IMR-90 (cell line): ENCODE measurements at regions not wholly inside any gene's neighbourhood (a gene's known extent, or its start where the extent isn't known, plus 50 kb on each side); places are given as distances from the start of the nearest gene placed in this dataset.

Experiments used
- ATAC-seq: fragments of 200-7000 bp; cut with Tn5 transposase; 2 replicates; pipeline ENCODE4 v1.9.1; 2020; ENCODE audit warnings: low read depth, mild to moderate bottlenecking, moderate library complexity
- BruUV-seq: library from RNA; stranded (reverse); fragments of 400-500 nt; replicated peaks from 2 replicates; lab custom pipeline; 2021; lab: Mats Ljungman, UMichigan
- CTCF ChIA-PET: fragments of 300-600 bp; formaldehyde crosslinking; extraction: SDS; loops from one replicate; lab custom pipeline; 2021; ENCODE audit warnings: antibody characterized with exemption; lab: Yijun Ruan, JAX
- POLR2A ChIA-PET: fragments of 300-600 bp; sonication (Branson Sonifier 250); formaldehyde crosslinking; loops from one replicate; lab custom pipeline; 2022; ENCODE audit warnings: antibody characterized with exemption; ENCODE audit not compliant: unreplicated experiment; lab: Charles Lee
- DNase-seq: peaks from one replicate; pipeline ENCODE4 v3.0.0; 2013
- H2AFZ ChIP-seq: replicated peaks from 2 replicates; pipeline ENCODE3; 2013; ENCODE audit warnings: low read length, mild to moderate bottlenecking; ENCODE audit not compliant: poor library complexity
- H2AK5ac ChIP-seq: 2 replicates; pipeline ENCODE4 v1.6.1; 2013; ENCODE audit warnings: low read depth, low read length, inconsistent platforms
- H2AK9ac ChIP-seq: replicated peaks from 2 replicates; pipeline ENCODE3; 2013; ENCODE audit warnings: mild to moderate bottlenecking, low read depth, low read length, moderate library complexity; ENCODE audit not compliant: poor library complexity
- H2BK120ac ChIP-seq: 2 replicates; pipeline ENCODE4 v1.6.1; 2013; ENCODE audit warnings: low read depth, low read length, inconsistent platforms
- H2BK15ac ChIP-seq: 3 replicates; pipeline ENCODE4 v1.6.1; 2013; ENCODE audit warnings: low read depth, low read length, inconsistent platforms
- H2BK20ac ChIP-seq: 2 replicates; pipeline ENCODE4 v1.6.1; 2013; ENCODE audit warnings: low read depth, mild to moderate bottlenecking, inconsistent platforms, low read length, moderate library complexity
- H2BK5ac ChIP-seq: 2 replicates; pipeline ENCODE4 v1.6.1; 2013; ENCODE audit warnings: mild to moderate bottlenecking, low read depth, low read length, inconsistent platforms; ENCODE audit not compliant: poor library complexity, severe bottlenecking
- H3K14ac ChIP-seq: replicated peaks from 2 replicates; pipeline ENCODE4 v1.6.1; 2013; ENCODE audit warnings: low read depth, low read length, inconsistent platforms
- H3K18ac ChIP-seq: 2 replicates; pipeline ENCODE4 v1.6.1; 2013; ENCODE audit warnings: low read depth, low read length, control low read depth
- H3K23ac ChIP-seq: 2 replicates; pipeline ENCODE4 v1.6.1; 2013; ENCODE audit warnings: low read depth, low read length, inconsistent platforms
- H3K27ac ChIP-seq: 2 replicates; pipeline ENCODE4 v1.5.1; 2013; ENCODE audit warnings: mild to moderate bottlenecking, control low read depth, low read length; ENCODE audit not compliant: insufficient read depth
- H3K27me3 ChIP-seq: 2 replicates; pipeline ENCODE4 v1.6.1; 2013; ENCODE audit warnings: low read length; ENCODE audit not compliant: control insufficient read depth, insufficient read depth
- H3K36me3 ChIP-seq: 2 replicates; pipeline ENCODE4 v1.6.1; 2013; ENCODE audit warnings: low read length, mixed read lengths; ENCODE audit not compliant: control insufficient read depth, insufficient read depth
- H3K4ac ChIP-seq: 2 replicates; pipeline ENCODE4 v1.6.1; 2013; ENCODE audit warnings: low read depth, low read length, inconsistent platforms
- H3K4me1 ChIP-seq: 2 replicates; pipeline ENCODE4 v1.6.1; 2013; ENCODE audit warnings: low read length, mixed read lengths; ENCODE audit not compliant: control insufficient read depth, insufficient read depth
- H3K4me2 ChIP-seq: 2 replicates; pipeline ENCODE4 v1.6.1; 2013; ENCODE audit warnings: low read depth, mild to moderate bottlenecking, control low read depth, low read length, moderate library complexity
- H3K4me3 ChIP-seq: 2 replicates; pipeline ENCODE4 v1.5.1; 2013; ENCODE audit warnings: low read depth, mild to moderate bottlenecking, control low read depth, low read length, moderate library complexity; ENCODE audit not compliant: insufficient read depth
- H3K56ac ChIP-seq: 2 replicates; pipeline ENCODE4 v1.6.1; 2013; ENCODE audit warnings: low read length, inconsistent platforms; ENCODE audit not compliant: insufficient read depth; ENCODE audit errors: extremely low read depth
- H3K79me1 ChIP-seq, 2 experiments: 2 replicates each; pipeline ENCODE4 v1.6.1; 2013; ENCODE audit warnings: low read length in 2 of 2, inconsistent platforms in 1 of 2, low read depth in 1 of 2
- H3K9ac ChIP-seq: 2 replicates; pipeline ENCODE4 v1.6.1; 2013; ENCODE audit warnings: low read depth, low read length, control low read depth
- H3K9me1 ChIP-seq: 2 replicates; pipeline ENCODE4 v1.6.1; 2013; ENCODE audit warnings: low read length, inconsistent platforms; ENCODE audit not compliant: insufficient read depth
- H3K9me3 ChIP-seq: 2 replicates; pipeline ENCODE4 v1.6.1; 2013; ENCODE audit warnings: low read length; ENCODE audit not compliant: control insufficient read depth, insufficient read depth
- H4K20me1 ChIP-seq: 2 replicates; pipeline ENCODE4 v1.6.1; 2013; ENCODE audit warnings: low read length, inconsistent platforms; ENCODE audit not compliant: insufficient read depth
- H4K5ac ChIP-seq: 2 replicates; pipeline ENCODE4 v1.6.1; 2013; ENCODE audit warnings: mild to moderate bottlenecking, low read depth, low read length, control low read depth
- H4K8ac ChIP-seq, 2 experiments: 2 replicates each; pipeline ENCODE4 v1.6.1; 2013; ENCODE audit warnings: low read depth in 2 of 2, low read length in 2 of 2, control low read depth in 1 of 2, inconsistent platforms in 1 of 2
- H4K91ac ChIP-seq: 2 replicates; pipeline ENCODE4 v1.6.1; 2013; ENCODE audit warnings: low read depth, low read length, inconsistent platforms; ENCODE audit not compliant: insufficient read depth
- CEBPB ChIP-seq: IDR thresholded peaks from 2 replicates; pipeline ENCODE4 v1.6.1; 2012; ENCODE audit warnings: low read depth, low read length, improper control_type of control experiment
- FOS ChIP-seq: fragments of 150-350 bp; IDR thresholded peaks from 2 replicates; pipeline ENCODE4 v1.6.1; 2016; ENCODE audit warnings: low read depth, low read length
- MAFK ChIP-seq: IDR thresholded peaks from 2 replicates; pipeline ENCODE4 v1.6.1; 2012; ENCODE audit warnings: low read depth, low read length, improper control_type of control experiment
- MAZ ChIP-seq: IDR thresholded peaks from 2 replicates; pipeline ENCODE4 v1.6.1; 2012; ENCODE audit warnings: low read depth, mild to moderate bottlenecking, low read length, improper control_type of control experiment, moderate library complexity, borderline replicate concordance
- MXI1 ChIP-seq: IDR thresholded peaks from 2 replicates; pipeline ENCODE4 v1.6.1; 2012; ENCODE audit warnings: low read depth, mild to moderate bottlenecking, low read length, moderate library complexity, borderline replicate concordance
- NFE2L2 ChIP-seq: fragments of 150-350 bp; IDR thresholded peaks from 2 replicates; pipeline ENCODE4 v1.6.1; 2016; ENCODE audit warnings: low read depth, mild to moderate bottlenecking, low read length
- POLR2A ChIP-seq: IDR thresholded peaks from 2 replicates; pipeline ENCODE4 v1.6.1; 2012; ENCODE audit warnings: mild to moderate bottlenecking, low read depth, low read length
- RAD21 ChIP-seq: IDR thresholded peaks from 2 replicates; pipeline ENCODE4 v1.6.1; 2012; ENCODE audit warnings: low read length, improper control_type of control experiment
- RCOR1 ChIP-seq: IDR thresholded peaks from 2 replicates; pipeline ENCODE4 v1.6.1; 2012; ENCODE audit warnings: mild to moderate bottlenecking, low read length, improper control_type of control experiment; ENCODE audit not compliant: insufficient replicate concordance
- RFX5 ChIP-seq: IDR thresholded peaks from 2 replicates; pipeline ENCODE4 v1.8.0; 2012; ENCODE audit warnings: low read depth, mild to moderate bottlenecking, low read length, moderate library complexity
- SMC3 ChIP-seq: fragments of 150-350 bp; IDR thresholded peaks from 2 replicates; pipeline ENCODE4 v1.6.1; 2016; ENCODE audit warnings: low read depth, mild to moderate bottlenecking, antibody characterized with exemption, low read length, moderate library complexity
- WGBS, 2 experiments: methylation state at CpG; one replicate each; pipeline versions ENCODE4 v1.1.5 to v1.1.7; 2013; ENCODE audit warnings: missing lambda C conversion rate in 2 of 2; ENCODE audit not compliant: insufficient read length in 1 of 2; ENCODE audit errors: extremely low coverage in 2 of 2; 5-methylcytosine and 5-hydroxymethylcytosine counted together
- dilution Hi-C: fragments of 300-500 bp; cut with HindIII; formaldehyde crosslinking; loops from one replicate; pipeline ENCODE4 v1.14.3; 2018; ENCODE audit warnings: low sequenced_read_pairs; ENCODE audit not compliant: unreplicated experiment
- in situ Hi-C: fragments of 300-500 bp; cut with MboI; formaldehyde crosslinking; loops from 3 replicates; pipeline ENCODE4 v1.14.3; 2019; ENCODE audit warnings: low sequenced_read_pairs, inconsistent platforms, mixed read lengths
- intact Hi-C: fragments of 100-400 bp; cut with micrococcal nuclease; formaldehyde crosslinking; loops from 2 replicates; pipeline ENCODE4 v1.10.0; 2022
- TF ChIP-seq, protein P1 (sequence below): fragments of 150-350 bp; IDR thresholded peaks from 2 replicates; pipeline ENCODE4 v1.6.1; 2017; ENCODE audit warnings: mild to moderate bottlenecking, antibody characterized with exemption, low read length, low read depth
- TF ChIP-seq, protein P2 (sequence below): conservative IDR thresholded peaks from 2 replicates; pipeline ENCODE4 v1.5.1; 2012; ENCODE audit warnings: mild to moderate bottlenecking, low read depth, low read length, improper control_type of control experiment

DNA sequence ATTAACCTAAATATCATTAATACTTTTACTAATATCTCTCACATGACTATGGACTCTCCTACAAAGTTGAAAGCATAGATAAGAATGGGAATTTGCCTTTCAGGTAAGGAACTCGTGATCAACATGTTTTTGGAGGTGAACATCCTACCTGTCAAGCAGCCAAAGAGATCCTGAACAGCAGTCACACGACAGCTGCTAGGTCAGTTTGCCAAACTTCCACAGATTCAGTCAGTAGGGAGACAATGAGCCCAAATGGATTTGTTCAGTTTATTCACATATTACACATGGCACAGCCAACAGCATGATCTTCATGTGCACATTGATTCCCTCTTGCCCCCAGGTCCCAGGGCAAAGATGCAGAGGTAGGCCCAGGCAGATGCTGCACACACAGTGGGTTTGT, 86.1 kb upstream of the LOC128125822 start:
- Histone ChIP-seq H3K9me3 (no peaks in the 10 kb centered on the region), H3K27ac (no peak overlapping the region), H2BK15ac (no peak overlapping the region), H2AFZ (no peak overlapping the region), H3K36me3 (no peaks in the 10 kb centered on the region), H2AK5ac (no peak overlapping the region), H3K4me1 (no peaks in the 10 kb centered on the region), H2BK120ac (no peak overlapping the region), H4K5ac (no peak overlapping the region), H3K4me3 (no peak overlapping the region), H3K14ac (no peak overlapping the region), H3K4ac (no peak overlapping the region), H4K20me1 (no peaks in the 10 kb centered on the region), H2BK20ac (no peak overlapping the region), H4K8ac (no peak overlapping the region), H4K91ac (no peak overlapping the region), H3K27me3 (peaks cover 2% of the 10 kb centered on the region; the same call in 1 of the 2 replicates), H3K9me1 (no peaks in the 10 kb centered on the region), H3K9ac (no peak overlapping the region), H3K23ac (no peak overlapping the region), H2AK9ac (no peak overlapping the region), H3K56ac (no peak overlapping the region), H3K4me2 (no peak overlapping the region), H3K18ac (no peak overlapping the region), H3K79me1 (no peaks in the 10 kb centered on the region), H2BK5ac (no peak overlapping the region)
- WGBS, 2 experiments, result no CpG with 5 or more reads among the region's 2 CpGs
- DNase-seq (no peak), ATAC-seq (no peak)
- in situ Hi-C loops (no loop called here), intact Hi-C loops (no loop called here), dilution Hi-C loops (no loop called here)
- TF ChIP-seq MAZ (no peak), NFE2L2 (no peak), RFX5 (no peak), POLR2A (no peak), FOS (no peak), CEBPB (no peak), MXI1 (no peak), SMC3 (no peak), RAD21 (no peak), MAFK (no peak), RCOR1 (no peak)
- TF ChIP-seq, protein P1, sequence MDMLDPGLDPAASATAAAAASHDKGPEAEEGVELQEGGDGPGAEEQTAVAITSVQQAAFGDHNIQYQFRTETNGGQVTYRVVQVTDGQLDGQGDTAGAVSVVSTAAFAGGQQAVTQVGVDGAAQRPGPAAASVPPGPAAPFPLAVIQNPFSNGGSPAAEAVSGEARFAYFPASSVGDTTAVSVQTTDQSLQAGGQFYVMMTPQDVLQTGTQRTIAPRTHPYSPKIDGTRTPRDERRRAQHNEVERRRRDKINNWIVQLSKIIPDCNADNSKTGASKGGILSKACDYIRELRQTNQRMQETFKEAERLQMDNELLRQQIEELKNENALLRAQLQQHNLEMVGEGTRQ, result no peak
- TF ChIP-seq, protein P2, sequence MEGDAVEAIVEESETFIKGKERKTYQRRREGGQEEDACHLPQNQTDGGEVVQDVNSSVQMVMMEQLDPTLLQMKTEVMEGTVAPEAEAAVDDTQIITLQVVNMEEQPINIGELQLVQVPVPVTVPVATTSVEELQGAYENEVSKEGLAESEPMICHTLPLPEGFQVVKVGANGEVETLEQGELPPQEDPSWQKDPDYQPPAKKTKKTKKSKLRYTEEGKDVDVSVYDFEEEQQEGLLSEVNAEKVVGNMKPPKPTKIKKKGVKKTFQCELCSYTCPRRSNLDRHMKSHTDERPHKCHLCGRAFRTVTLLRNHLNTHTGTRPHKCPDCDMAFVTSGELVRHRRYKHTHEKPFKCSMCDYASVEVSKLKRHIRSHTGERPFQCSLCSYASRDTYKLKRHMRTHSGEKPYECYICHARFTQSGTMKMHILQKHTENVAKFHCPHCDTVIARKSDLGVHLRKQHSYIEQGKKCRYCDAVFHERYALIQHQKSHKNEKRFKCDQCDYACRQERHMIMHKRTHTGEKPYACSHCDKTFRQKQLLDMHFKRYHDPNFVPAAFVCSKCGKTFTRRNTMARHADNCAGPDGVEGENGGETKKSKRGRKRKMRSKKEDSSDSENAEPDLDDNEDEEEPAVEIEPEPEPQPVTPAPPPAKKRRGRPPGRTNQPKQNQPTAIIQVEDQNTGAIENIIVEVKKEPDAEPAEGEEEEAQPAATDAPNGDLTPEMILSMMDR, result no peak
- BruUV-seq, result no TSS peak
- ChIA-PET CTCF (no interaction called here), POLR2A (interaction anchor here (0.6 kb wide), 1 partner anchor 8 kb away, joined by 5 read pairs; no protein-coding TSS in a partner anchor)
